C4-2B (cell line): ENCODE measurements at regions not wholly inside any gene's neighbourhood (a gene's known extent, or its start where the extent isn't known, plus 50 kb on each side); places are given as distances from the start of the nearest gene placed in this dataset.

ENCODE experiments used
- H3K27ac ChIP-seq: fragments of 450-650 bp; 2 replicates; pipeline ENCODE4 v1.5.1; 2017
- ZFX ChIP-seq: fragments of 450-650 bp; IDR thresholded peaks from 2 replicates; pipeline ENCODE4 v1.6.1; 2017
- TF ChIP-seq, protein P1 (sequence below): fragments of 450-650 bp; conservative IDR thresholded peaks from 2 replicates; pipeline ENCODE4 v1.5.1; 2017; ENCODE audit warnings: mild to moderate bottlenecking

GRCh38 chr15:69653306-69653705, 200.7 kb downstream of the RPLP1 start:
- TF ChIP-seq ZFX: no peak
- TF ChIP-seq, protein P1, sequence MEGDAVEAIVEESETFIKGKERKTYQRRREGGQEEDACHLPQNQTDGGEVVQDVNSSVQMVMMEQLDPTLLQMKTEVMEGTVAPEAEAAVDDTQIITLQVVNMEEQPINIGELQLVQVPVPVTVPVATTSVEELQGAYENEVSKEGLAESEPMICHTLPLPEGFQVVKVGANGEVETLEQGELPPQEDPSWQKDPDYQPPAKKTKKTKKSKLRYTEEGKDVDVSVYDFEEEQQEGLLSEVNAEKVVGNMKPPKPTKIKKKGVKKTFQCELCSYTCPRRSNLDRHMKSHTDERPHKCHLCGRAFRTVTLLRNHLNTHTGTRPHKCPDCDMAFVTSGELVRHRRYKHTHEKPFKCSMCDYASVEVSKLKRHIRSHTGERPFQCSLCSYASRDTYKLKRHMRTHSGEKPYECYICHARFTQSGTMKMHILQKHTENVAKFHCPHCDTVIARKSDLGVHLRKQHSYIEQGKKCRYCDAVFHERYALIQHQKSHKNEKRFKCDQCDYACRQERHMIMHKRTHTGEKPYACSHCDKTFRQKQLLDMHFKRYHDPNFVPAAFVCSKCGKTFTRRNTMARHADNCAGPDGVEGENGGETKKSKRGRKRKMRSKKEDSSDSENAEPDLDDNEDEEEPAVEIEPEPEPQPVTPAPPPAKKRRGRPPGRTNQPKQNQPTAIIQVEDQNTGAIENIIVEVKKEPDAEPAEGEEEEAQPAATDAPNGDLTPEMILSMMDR: no peak
- no peak overlapping the region for H3K27ac ChIP-seq

- TF ChIP-seq ZFX: no peak
- TF ChIP-seq, protein P1: no peak
- no peak overlapping the region for H3K27ac ChIP-seq
Observed at GRCh38 chr15:69653846-69654245, 201.2 kb downstream of the RPLP1 start.

DNA sequence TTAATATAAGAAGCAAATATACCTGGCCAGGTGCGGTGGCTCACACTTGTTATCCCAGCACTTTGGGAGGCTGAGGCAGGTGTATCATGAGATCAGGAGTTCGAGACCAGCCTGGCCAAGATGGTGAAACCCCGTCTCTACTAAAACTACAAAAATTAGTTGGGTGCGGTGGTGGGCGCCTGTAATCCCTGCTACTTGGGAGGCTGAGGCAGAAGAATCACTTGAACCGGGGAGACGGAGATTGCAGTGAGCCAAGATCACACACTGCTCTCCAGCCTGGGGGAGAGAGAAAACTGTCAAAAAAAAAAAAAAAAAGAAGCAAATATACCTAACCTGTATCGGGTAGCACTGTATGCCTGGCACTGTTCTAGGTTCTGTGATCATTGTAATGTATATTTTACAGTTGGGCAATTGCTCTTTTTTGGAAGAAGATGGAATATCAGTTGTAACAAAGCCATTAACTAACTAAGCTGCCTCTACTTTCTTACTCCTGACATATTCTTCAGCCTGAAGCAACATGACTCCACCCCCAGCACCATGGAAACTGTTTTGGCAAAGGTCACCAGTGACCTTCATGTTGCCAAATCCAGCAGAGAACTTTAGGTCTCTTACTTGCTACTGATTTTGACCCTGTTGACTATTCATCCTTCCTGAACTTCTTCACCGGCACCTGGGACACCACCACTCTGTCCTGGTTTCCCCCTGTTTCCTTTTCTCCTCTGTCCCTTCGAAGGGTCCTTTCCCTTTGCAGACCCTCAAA, 203.8 kb downstream of the RPLP1 start:
- no peak overlapping the region for H3K27ac ChIP-seq
- no peak for TF ChIP-seq ZFX
- TF ChIP-seq, protein P1: no peak

- TF ChIP-seq ZFX: no peak
- TF ChIP-seq, protein P1: no peak
- no peak overlapping the region for H3K27ac ChIP-seq
Observed at GRCh38 chr15:69657626-69658025, 205.0 kb downstream of the RPLP1 start.

GRCh38 chr15:69658411-69658945, 205.9 kb downstream of the RPLP1 start:
- TF ChIP-seq, protein P1: no peak
- TF ChIP-seq ZFX: no peak
- no peak overlapping the region for H3K27ac ChIP-seq

GRCh38 chr15:69659454-69660050, 206.9 kb downstream of the RPLP1 start:
- TF ChIP-seq ZFX: no peak
- TF ChIP-seq, protein P1: no peak

DNA sequence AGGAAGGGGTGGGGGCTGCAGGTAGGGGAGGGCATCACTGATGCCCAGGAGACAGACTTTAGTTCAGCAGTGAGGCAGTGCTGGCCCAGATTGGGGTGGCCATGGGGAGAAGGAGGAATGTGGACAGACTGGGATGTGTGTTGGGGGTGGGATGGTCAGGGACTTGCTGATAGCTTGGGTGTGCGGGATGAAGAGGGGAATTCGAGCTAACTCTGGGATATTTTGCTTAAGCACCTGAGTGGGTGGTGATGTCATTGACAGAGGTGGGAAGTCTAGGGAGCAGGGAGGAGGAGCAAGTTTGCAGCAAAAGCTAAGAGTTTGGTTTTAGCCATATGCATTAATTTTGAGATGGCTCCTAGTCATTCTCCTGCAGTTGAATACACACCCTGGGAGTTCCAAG, 207.5 kb downstream of the RPLP1 start:
- no peak overlapping the region for H3K27ac ChIP-seq
- TF ChIP-seq ZFX: no peak
- TF ChIP-seq, protein P1: no peak

More at GRCh38 chr15:69659454-69660050, 206.9 kb downstream of the RPLP1 start:
- no peak overlapping the region for H3K27ac ChIP-seq
